A549 (cell line): ENCODE measurements at regions not wholly inside any gene's neighbourhood (a gene's known extent, or its start where the extent isn't known, plus 50 kb on each side); places are given as distances from the start of the nearest gene placed in this dataset.

Source experiments
- BHLHE40 ChIP-seq: IDR thresholded peaks from 2 replicates; pipeline ENCODE4 v1.6.1; 2012; ENCODE audit warnings: low read depth, low read length, inconsistent platforms
- CHD2 ChIP-seq: fragments of 150-350 bp; IDR thresholded peaks from 2 replicates; pipeline ENCODE4 v1.6.1; 2014; ENCODE audit warnings: low read length; ENCODE audit not compliant: partially characterized antibody
- HOXA7 ChIP-seq: fragments of 250-450 bp; sonication (Bioruptor Pico); IDR thresholded peaks from 2 replicates; pipeline ENCODE4 v1.5.0; 2020; ENCODE audit warnings: mild to moderate bottlenecking, moderate library complexity
- JUN ChIP-seq, 2 experiments: fragments of >200 bp; sonication (Bioruptor Twin); formaldehyde crosslinking; IDR thresholded peaks; 2 replicates in 1 of 2; 3 replicates in 1 of 2; pipeline ENCODE4 v1.6.1; 2016 to 2017
- MYC ChIP-seq: IDR thresholded peaks from 2 replicates; pipeline ENCODE4 v1.6.1; 2012; ENCODE audit warnings: mild to moderate bottlenecking, inconsistent platforms, low read length, improper control_type of control experiment, borderline replicate concordance
- NPAS2 ChIP-seq: fragments of 250-450 bp; sonication (Bioruptor Pico); IDR thresholded peaks from 2 replicates; pipeline ENCODE4 v1.8.0; 2022; ENCODE audit warnings: mild to moderate bottlenecking, moderate library complexity, borderline replicate concordance
- POLR2A ChIP-seq: IDR thresholded peaks from 2 replicates; pipeline ENCODE4 v1.6.1; 2012; ENCODE audit warnings: mild to moderate bottlenecking, low read length
- RAD21 ChIP-seq, 2 experiments: fragments of >200 bp in 1 of 2; sonication (Bioruptor Twin) in 1 of 2; formaldehyde crosslinking in 1 of 2; IDR thresholded peaks in 1 of 2; conservative IDR thresholded peaks in 1 of 2; 2 replicates in 1 of 2; 3 replicates in 1 of 2; pipeline ENCODE4 v1.6.1; 2012 to 2018; ENCODE audit warnings: inconsistent platforms in 1 of 2
- TF ChIP-seq, protein P1 (sequence below): IDR thresholded peaks from 2 replicates; pipeline ENCODE4 v1.6.1; 2012
- TF ChIP-seq, protein P2 (sequence below): fragments of >200 bp; sonication (Bioruptor Twin); formaldehyde crosslinking; IDR thresholded peaks from 3 replicates; pipeline ENCODE4 v1.5.1; 2016

DNA sequence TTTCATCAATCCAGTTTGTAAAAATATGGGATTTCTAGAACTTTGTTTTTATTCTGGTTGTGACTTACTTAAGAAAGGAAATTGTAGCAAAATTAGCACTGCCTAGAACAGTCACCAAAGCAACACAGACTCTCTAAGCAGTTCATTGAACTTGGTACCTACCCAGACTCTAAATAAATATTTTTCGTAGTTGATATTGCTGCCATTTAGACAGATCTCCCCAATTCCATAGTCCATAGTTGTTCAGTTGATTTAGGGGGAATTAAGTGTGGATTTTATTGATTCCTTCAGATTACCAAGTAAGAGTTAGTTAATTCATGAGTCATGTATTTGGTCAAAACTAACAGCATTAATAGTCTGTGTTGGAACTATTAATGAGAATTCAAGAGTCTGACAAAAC is 822.5 kb downstream of the DHX35 start:
- TF ChIP-seq BHLHE40 (no peak), JUN (IDR thresholded peaks at IDR 0.05) (no peak), HOXA7 (CRISPR knock-in tag) (no peak), NPAS2 (CRISPR knock-in tag) (no peak), CHD2 (no peak), POLR2A (no peak), RAD21 (conservative IDR thresholded peaks at IDR 0.05 in 1 of 2, IDR thresholded peaks at IDR 0.05 in 1 of 2) (no peak), MYC (no peak)
- TF ChIP-seq, protein P1, sequence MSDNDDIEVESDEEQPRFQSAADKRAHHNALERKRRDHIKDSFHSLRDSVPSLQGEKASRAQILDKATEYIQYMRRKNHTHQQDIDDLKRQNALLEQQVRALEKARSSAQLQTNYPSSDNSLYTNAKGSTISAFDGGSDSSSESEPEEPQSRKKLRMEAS: no peak
- TF ChIP-seq, protein P2, sequence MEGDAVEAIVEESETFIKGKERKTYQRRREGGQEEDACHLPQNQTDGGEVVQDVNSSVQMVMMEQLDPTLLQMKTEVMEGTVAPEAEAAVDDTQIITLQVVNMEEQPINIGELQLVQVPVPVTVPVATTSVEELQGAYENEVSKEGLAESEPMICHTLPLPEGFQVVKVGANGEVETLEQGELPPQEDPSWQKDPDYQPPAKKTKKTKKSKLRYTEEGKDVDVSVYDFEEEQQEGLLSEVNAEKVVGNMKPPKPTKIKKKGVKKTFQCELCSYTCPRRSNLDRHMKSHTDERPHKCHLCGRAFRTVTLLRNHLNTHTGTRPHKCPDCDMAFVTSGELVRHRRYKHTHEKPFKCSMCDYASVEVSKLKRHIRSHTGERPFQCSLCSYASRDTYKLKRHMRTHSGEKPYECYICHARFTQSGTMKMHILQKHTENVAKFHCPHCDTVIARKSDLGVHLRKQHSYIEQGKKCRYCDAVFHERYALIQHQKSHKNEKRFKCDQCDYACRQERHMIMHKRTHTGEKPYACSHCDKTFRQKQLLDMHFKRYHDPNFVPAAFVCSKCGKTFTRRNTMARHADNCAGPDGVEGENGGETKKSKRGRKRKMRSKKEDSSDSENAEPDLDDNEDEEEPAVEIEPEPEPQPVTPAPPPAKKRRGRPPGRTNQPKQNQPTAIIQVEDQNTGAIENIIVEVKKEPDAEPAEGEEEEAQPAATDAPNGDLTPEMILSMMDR: no peak
